Tibial artery (tissue), 4 donors: ENCODE measurements at regions not wholly inside any gene's neighbourhood (a gene's known extent, or its start where the extent isn't known, plus 50 kb on each side); places are given as distances from the start of the nearest gene placed in this dataset.

Experiments used
- DNase-seq, 2 donors: peaks; one replicate each; pipeline ENCODE4 v3.0.0-alpha.2; 2019
- H3K27ac ChIP-seq, 2 donors: fragments of 200-600 bp; sonication (generic) in 1 of 2; 1 replicate in 1 of 2; 2 replicates in 1 of 2; pipeline ENCODE4 v1.5.1; 2018 to 2019; ENCODE audit warnings: mild to moderate bottlenecking in 1 of 2
- H3K27me3 ChIP-seq, 2 donors: fragments of 200-600 bp; sonication (generic) in 1 of 2; one replicate each; pipeline versions ENCODE4 v1.5.1 to v1.6.0; 2016 to 2019
- H3K36me3 ChIP-seq, 3 donors: fragments of 200-600 bp; sonication (generic) in 2 of 3; one replicate each; pipeline ENCODE4 v1.5.1; 2016 to 2019; ENCODE audit warnings: mild to moderate bottlenecking in 2 of 3
- H3K4me1 ChIP-seq, 4 donors: fragments of 200-600 bp; sonication (generic) in 2 of 4; 1 replicate in 3 of 4; 2 replicates in 1 of 4; pipeline ENCODE4 v1.5.1; 2016 to 2019
- H3K4me3 ChIP-seq, 2 donors: fragments of 200-600 bp; sonication (generic) in 1 of 2; 1 replicate in 1 of 2; 2 replicates in 1 of 2; pipeline ENCODE4 v1.5.1; 2018 to 2019; ENCODE audit warnings: mild to moderate bottlenecking in 2 of 2
- H3K9me3 ChIP-seq, 3 donors: fragments of 200-600 bp; sonication (generic) in 1 of 3; one replicate each; pipeline ENCODE4 v1.5.1; 2016 to 2019
- intact Hi-C: fragments of 100-400 bp; cut with DNase I; formaldehyde crosslinking; loops from one replicate; pipeline ENCODE4 v1.15.0; 2023; ENCODE audit warnings: low total_unique reads
- TF ChIP-seq, protein P1 (sequence below), 2 experiments: fragments of 200-600 bp in 1 of 2; fragments of 450-650 bp in 1 of 2; IDR thresholded peaks; one replicate each; pipeline ENCODE4 v1.5.1; 2017 to 2019; ENCODE audit warnings: antibody characterized with exemption in 2 of 2, mild to moderate bottlenecking in 1 of 2, moderate library complexity in 1 of 2

DNA sequence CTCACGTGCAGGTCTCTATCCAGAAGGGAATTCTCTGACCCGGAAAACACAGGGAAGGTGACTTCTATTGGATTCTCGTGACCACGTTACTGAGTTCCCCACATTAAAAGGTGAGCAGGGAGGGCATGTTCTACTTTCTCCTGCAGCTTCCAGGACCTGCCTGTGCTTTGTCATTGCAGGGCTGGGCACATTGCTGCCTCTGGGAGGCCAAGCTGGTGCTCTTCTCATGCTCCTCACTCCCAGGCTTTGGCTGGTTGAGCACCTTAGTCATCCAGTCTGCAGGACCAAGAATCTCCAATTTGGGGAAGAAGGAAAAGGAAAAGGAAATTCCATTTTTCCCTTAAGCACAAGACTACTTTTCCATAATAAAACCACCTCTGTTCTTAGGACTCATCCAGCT, 86.5 kb upstream of the TMEM72 start:
- no peaks in the 10 kb centered on the region for H3K9me3 ChIP-seq
- H3K4me1 ChIP-seq, result peaks cover 0 to 2% (median 0%) of the 10 kb centered on the region in 4 donors
- no peaks in the 10 kb centered on the region for H3K36me3 ChIP-seq
- intact Hi-C loops, result no loop called here
- H3K4me3 ChIP-seq, result no peak overlapping the region
- DNase-seq, result no peak
- TF ChIP-seq, protein P1, sequence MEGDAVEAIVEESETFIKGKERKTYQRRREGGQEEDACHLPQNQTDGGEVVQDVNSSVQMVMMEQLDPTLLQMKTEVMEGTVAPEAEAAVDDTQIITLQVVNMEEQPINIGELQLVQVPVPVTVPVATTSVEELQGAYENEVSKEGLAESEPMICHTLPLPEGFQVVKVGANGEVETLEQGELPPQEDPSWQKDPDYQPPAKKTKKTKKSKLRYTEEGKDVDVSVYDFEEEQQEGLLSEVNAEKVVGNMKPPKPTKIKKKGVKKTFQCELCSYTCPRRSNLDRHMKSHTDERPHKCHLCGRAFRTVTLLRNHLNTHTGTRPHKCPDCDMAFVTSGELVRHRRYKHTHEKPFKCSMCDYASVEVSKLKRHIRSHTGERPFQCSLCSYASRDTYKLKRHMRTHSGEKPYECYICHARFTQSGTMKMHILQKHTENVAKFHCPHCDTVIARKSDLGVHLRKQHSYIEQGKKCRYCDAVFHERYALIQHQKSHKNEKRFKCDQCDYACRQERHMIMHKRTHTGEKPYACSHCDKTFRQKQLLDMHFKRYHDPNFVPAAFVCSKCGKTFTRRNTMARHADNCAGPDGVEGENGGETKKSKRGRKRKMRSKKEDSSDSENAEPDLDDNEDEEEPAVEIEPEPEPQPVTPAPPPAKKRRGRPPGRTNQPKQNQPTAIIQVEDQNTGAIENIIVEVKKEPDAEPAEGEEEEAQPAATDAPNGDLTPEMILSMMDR (IDR thresholded peaks at IDR 0.05), result no peak
- H3K27me3 ChIP-seq, result no peaks in the 10 kb centered on the region
- H3K27ac ChIP-seq, result no peak overlapping the region

DNA sequence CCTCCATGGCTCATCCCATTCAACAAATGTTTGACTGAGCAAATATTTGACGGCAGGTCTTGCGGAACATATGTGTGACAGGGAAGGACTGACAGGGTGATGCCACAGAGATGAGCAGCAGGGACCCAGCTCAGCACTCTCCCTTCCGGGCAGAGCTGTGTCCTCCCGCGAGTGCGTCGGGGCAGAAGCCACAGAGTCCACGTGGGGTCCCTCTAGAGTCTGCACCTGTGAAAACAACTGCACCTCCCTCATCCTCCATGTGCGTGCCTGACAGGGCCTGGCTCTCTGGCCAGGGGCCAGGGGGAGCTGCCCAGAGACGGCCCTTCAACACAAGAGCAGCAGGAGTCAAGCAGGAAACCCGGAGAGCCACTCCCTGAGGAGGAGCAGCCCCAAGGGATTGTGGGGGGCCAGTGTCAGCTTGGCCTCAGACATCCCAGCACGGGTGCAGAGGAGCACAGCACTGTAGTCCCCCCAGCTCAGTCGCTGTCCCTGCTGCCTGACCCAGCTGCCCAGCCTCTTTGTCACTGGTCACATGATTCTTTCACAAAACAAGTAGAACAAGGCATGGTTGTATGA, 83.6 kb upstream of the TMEM72 start:
- Histone ChIP-seq H3K27me3 (no peaks in the 10 kb centered on the region), H3K9me3 (no peaks in the 10 kb centered on the region)

DNA sequence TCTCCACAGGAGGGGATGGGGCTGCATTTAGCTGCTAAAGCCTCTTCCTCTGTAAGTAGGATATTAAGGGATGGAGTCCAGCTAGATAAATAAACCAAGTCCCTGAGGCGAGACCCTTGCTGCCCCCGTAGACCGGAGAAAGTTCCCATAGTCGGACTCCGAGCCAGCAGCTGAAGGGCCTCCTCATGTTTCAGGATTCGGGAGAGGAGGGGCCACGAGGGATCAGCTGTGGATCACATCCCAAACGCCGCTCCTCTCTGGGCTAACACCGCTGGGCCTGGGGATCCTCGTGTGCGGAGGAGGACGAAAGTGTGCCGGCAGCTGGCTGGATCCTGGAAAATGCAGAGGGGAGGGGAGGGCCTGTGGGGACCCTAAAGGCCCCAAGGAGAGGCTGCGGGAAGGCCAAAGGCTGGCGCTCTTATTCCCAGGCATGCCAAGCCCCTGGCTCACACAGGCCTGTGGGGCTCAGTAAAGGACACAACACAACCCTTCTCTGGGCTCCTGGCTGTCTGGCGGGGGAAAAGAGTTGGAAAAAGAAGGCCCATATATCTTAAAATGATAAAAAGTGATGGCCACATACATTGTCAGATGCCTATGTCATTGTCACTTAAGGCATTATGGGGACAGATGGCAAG, 82.5 kb upstream of the TMEM72 start:
- H3K4me1 ChIP-seq, result peaks cover 0 to 2% (median 0%) of the 10 kb centered on the region in 4 donors
- TF ChIP-seq, protein P1 (IDR thresholded peaks at IDR 0.05), result no peak
- intact Hi-C loops, result no loop called here
- H3K36me3 ChIP-seq, result no peaks in the 10 kb centered on the region
- no peaks in the 10 kb centered on the region for H3K9me3 ChIP-seq
- no peak for DNase-seq
- H3K27ac ChIP-seq, result no peak overlapping the region
- no peaks in the 10 kb centered on the region for H3K27me3 ChIP-seq
- H3K4me3 ChIP-seq, result no peak overlapping the region

More for the DNA sequence above, 83.6 kb upstream of the TMEM72 start:
- TF ChIP-seq, protein P1 (IDR thresholded peaks at IDR 0.05), result no peak
- DNase-seq, result no peak
- peaks cover 0 to 2% (median 0%) of the 10 kb centered on the region in 4 donors for H3K4me1 ChIP-seq
- H3K36me3 ChIP-seq, result no peaks in the 10 kb centered on the region
- no peak overlapping the region for H3K27ac ChIP-seq
- intact Hi-C loops, result no loop called here
- H3K4me3 ChIP-seq, result no peak overlapping the region

DNA sequence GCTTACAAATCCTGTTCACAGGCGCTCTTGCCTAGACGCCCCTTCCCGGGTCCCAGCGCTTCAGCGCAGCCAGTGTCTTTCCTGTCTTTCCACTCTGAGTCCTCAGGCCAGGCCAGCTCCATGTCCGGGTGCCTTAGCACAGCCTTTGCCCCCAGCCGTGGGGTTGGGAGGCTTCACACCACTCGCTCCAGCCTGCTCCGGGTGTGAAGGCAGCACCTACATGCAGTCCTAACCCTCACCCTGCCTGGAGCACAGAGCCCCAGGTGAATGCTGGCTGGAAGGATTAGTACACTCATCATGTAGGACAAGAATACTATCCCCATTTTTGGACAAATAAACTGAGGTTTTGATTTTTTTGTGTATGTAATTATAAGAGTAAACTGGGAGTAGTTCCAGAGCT, 81.7 kb upstream of the TMEM72 start:
- H3K4me3 ChIP-seq, result no peak overlapping the region
- H3K27me3 ChIP-seq, result no peaks in the 10 kb centered on the region
- intact Hi-C loops, result no loop called here

DNA sequence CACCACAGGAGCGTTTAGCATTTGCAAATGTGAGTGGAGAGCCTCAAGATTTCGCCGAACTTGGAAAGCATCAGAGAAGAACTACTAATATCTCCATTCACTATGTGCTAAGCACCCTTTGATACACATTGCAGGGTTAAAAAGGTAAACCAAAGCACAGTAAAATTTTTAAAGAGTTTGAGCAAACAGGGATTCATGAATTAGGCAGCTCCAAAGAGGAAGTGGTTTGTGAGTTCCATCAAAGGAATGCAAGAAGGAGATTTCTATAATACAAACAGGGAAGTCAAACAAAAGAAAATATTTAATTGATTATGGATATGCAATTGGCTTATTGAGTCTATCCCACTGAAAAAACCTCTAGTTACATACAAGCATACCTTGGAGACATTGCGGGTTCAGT, 81.1 kb upstream of the TMEM72 start:
- Histone ChIP-seq H3K4me3 (no peak overlapping the region), H3K9me3 (no peaks in the 10 kb centered on the region), H3K27me3 (no peaks in the 10 kb centered on the region), H3K36me3 (no peaks in the 10 kb centered on the region), H3K27ac (no peak overlapping the region), H3K4me1 (peaks cover 0 to 2% (median 0%) of the 10 kb centered on the region in 4 donors)
- intact Hi-C loops, result no loop called here
- no peak for DNase-seq
- TF ChIP-seq, protein P1 (IDR thresholded peaks at IDR 0.05), result no peak

More for the DNA sequence above, 81.7 kb upstream of the TMEM72 start:
- Histone ChIP-seq H3K9me3 (no peaks in the 10 kb centered on the region), H3K4me1 (peaks cover 0 to 2% (median 0%) of the 10 kb centered on the region in 4 donors), H3K27ac (no peak overlapping the region), H3K36me3 (no peaks in the 10 kb centered on the region)
- DNase-seq, result no peak
- TF ChIP-seq, protein P1 (IDR thresholded peaks at IDR 0.05), result no peak
